Hematopoietic multipotent progenitor cell treated with erythropoietin and hydrocortisone succinate and interleukin-3 and kit ligand, for 4 days (in vitro differentiated cells): ENCODE measurements at regions not wholly inside any gene's neighbourhood (a gene's known extent, or its start where the extent isn't known, plus 50 kb on each side); places are given as distances from the start of the nearest gene placed in this dataset.

ENCODE experiments used
- DNase-seq: peaks from one replicate; pipeline ENCODE4 v3.0.0-alpha.2; 2015

GRCh38 chr9:87824216-87824875 is 58.3 kb upstream of the SPATA31E1 start:
- DNase-seq, result no peak

DNA sequence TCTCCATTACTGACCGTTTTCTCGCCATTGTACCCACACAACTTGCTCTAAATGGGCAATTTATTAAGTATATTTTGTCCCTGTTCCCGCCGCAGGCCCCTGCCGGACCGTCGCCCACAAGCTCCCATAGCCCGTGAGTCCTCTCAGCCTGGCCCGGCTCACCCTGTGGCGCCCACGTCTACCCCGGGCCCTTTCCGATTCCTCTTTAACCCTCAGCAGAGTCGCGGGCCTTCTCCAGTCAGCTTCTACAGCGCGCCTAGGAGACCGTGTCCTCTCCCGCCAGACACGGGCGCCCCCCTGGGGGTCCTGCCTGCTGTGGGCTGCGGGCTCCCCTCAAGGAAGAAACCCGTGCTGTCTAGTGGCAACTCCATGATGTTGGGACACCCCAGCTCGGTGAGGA is 57.8 kb upstream of the SPATA31E1 start:
- DNase-seq, result no peak

DNA sequence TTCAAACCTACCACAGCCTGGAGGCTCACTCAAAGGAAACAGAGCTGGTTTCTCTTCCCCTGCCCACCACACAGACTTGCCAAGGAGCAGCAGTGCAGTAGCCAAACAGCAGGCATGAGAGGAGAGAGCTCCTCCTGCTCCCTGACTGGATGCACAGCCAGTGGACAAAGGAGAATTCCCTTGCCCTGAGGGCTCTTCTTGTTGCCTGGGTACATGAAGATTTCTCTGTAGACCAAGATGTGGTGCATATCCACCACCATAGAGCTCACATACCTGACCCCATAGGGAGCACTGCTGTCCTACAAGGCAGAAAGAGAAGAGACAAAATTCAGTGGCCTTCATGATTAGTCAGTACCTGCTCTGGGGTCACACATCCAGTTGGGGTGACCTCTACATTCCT is 56.3 kb upstream of the SPATA31E1 start:
- no peak for DNase-seq

DNA sequence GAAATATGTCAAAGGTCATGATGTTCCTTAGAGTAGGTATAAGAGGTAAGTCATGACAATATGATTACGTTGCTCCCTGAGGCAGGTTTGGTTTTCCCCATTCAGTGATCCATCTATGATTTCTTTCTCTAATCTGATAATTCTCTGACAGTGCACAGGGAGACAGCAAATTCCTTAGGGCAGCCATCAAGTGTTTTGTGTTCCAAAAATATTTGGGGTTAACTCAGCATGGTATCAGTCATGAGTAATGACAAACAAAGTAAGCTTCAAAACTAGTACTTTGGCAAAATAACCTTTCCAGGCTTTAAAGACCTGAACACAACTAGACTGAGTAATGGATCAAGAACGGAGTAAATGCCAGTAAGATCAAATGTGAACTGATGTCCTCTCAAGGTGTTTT is 55.3 kb upstream of the SPATA31E1 start:
- DNase-seq, result no peak

GRCh38 chr9:87829756-87830155 is 52.9 kb upstream of the SPATA31E1 start:
- no peak for DNase-seq

- no peak for DNase-seq
Measured at GRCh38 chr9:87830446-87830845, 52.2 kb upstream of the SPATA31E1 start.

DNA sequence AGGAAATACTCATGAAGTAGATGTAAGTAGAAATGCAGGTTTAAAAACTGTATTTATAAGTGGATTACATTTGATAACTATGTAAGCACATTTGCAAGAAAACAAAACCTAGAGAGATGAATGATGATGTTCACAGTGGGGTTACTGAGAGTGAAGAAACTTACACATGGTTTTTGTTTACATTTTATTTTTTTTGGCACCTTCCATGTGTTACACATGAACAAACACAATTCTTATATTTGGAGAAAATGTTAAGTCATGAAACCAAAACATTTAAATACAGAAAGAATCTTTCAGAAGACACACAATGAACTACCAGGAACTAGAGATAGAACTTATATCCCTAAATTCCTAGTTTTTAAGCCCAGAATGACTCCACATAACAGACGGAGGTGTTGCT is 51.5 kb upstream of the SPATA31E1 start:
- DNase-seq, result no peak
